ENCODE measurements at regions not wholly inside any gene's neighbourhood (a gene's known extent, or its start where the extent isn't known, plus 50 kb on each side); places are given as distances from the start of the nearest gene placed in this dataset.
"Not testable (repeated sequence)": the region's sequence is repeated elsewhere in the genome, so short reads cannot be mapped to it uniquely, and the experiment has no call there.

GRCh38 chr11:23875176-23875850 lies 621.5 kb upstream of the LUZP2 start:
- H3K36me3 Mint-ChIP-seq (ENCODE audit: insufficient read depth, unreplicated experiment): no peaks in the 10 kb centered on the region
- BruUV-seq (replicated peaks): no TSS peak
- no peaks in the 10 kb centered on the region for H3K4me1 ChIP-seq
- peaks cover 9% of the 10 kb centered on the region for H3K4me1 Mint-ChIP-seq (ENCODE audit: low read depth, unreplicated experiment)
- intact Hi-C loops (cut with micrococcal nuclease; ENCODE audit: unreplicated experiment): no loop called here
- peaks cover 19% of the 10 kb centered on the region for H3K9me3 Mint-ChIP-seq (ENCODE audit: unreplicated experiment)
- no peak overlapping the region for H3K4me3 ChIP-seq (ENCODE audit: low read depth, low read length)
- no peaks in the 10 kb centered on the region for H3K27me3 ChIP-seq (replicated peaks; ENCODE audit: control insufficient read depth, insufficient read depth, low read length)
- TF ChIP-seq CTCF (IDR thresholded peaks at IDR 0.05; ENCODE audit: insufficient read depth in 1 of 2, low read depth in 1 of 2, low read length in 1 of 2, severe bottlenecking in 1 of 2, unreplicated experiment in 1 of 2): no peak
- H3K4me3 Mint-ChIP-seq (ENCODE audit: unreplicated experiment): no peak overlapping the region
- peaks cover 3% of the 10 kb centered on the region; the same call in 1 of the 2 replicates for H3K9me3 ChIP-seq
- DNase-seq: no peak
- ChIA-PET CTCF (no interaction called here), POLR2A (no interaction called here)
- H3K27ac Mint-ChIP-seq (ENCODE audit: unreplicated experiment): no peak overlapping the region
- no peaks in the 10 kb centered on the region for H3K27me3 Mint-ChIP-seq (ENCODE audit: insufficient read depth, unreplicated experiment)
- H3K36me3 ChIP-seq (ENCODE audit: control insufficient read depth, insufficient read depth, low read length): no peaks in the 10 kb centered on the region

- BruUV-seq (replicated peaks); H3K4me1 ChIP-seq; H3K27ac Mint-ChIP-seq (ENCODE audit: unreplicated experiment); H3K4me1 Mint-ChIP-seq (ENCODE audit: low read depth, unreplicated experiment); DNase-seq; intact Hi-C loops (cut with micrococcal nuclease; ENCODE audit: unreplicated experiment); H3K27me3 Mint-ChIP-seq (ENCODE audit: insufficient read depth, unreplicated experiment); POLR2A ChIA-PET; H3K4me3 Mint-ChIP-seq (ENCODE audit: unreplicated experiment); H3K9me3 ChIP-seq; H3K36me3 ChIP-seq (ENCODE audit: control insufficient read depth, insufficient read depth, low read length); H3K27me3 ChIP-seq (replicated peaks; ENCODE audit: control insufficient read depth, insufficient read depth, low read length); H3K36me3 Mint-ChIP-seq (ENCODE audit: insufficient read depth, unreplicated experiment); H3K9me3 Mint-ChIP-seq (ENCODE audit: unreplicated experiment); CTCF ChIA-PET; H3K4me3 ChIP-seq (ENCODE audit: low read depth, low read length): not testable (repeated sequence)
Measured at GRCh38 chr11:23883426-23884048, 613.3 kb upstream of the LUZP2 start.

- H3K27me3 ChIP-seq (replicated peaks; ENCODE audit: control insufficient read depth, insufficient read depth, low read length): no peaks in the 10 kb centered on the region
- CTCF ChIA-PET: no interaction called here
- no peaks in the 10 kb centered on the region for H3K9me3 ChIP-seq
- intact Hi-C loops (cut with micrococcal nuclease; ENCODE audit: unreplicated experiment): no loop called here
- no peak for DNase-seq
- POLR2A ChIA-PET: no interaction called here
- BruUV-seq (replicated peaks): no TSS peak
- H3K9me3 Mint-ChIP-seq (ENCODE audit: unreplicated experiment): no peaks in the 10 kb centered on the region
- no peaks in the 10 kb centered on the region for H3K36me3 Mint-ChIP-seq (ENCODE audit: insufficient read depth, unreplicated experiment)
- no peak overlapping the region for H3K4me3 Mint-ChIP-seq (ENCODE audit: unreplicated experiment)
- no peak overlapping the region for H3K4me3 ChIP-seq (ENCODE audit: low read depth, low read length)
- no peak for TF ChIP-seq CTCF (IDR thresholded peaks at IDR 0.05; ENCODE audit: insufficient read depth in 1 of 2, low read depth in 1 of 2, low read length in 1 of 2, severe bottlenecking in 1 of 2, unreplicated experiment in 1 of 2)
- H3K27ac Mint-ChIP-seq (ENCODE audit: unreplicated experiment): no peak overlapping the region
- no peaks in the 10 kb centered on the region for H3K27me3 Mint-ChIP-seq (ENCODE audit: insufficient read depth, unreplicated experiment)
- H3K4me1 Mint-ChIP-seq (ENCODE audit: low read depth, unreplicated experiment): no peaks in the 10 kb centered on the region
- no peaks in the 10 kb centered on the region for H3K36me3 ChIP-seq (ENCODE audit: control insufficient read depth, insufficient read depth, low read length)
- no peaks in the 10 kb centered on the region for H3K4me1 ChIP-seq
Measured at GRCh38 chr11:23884341-23884740, 612.5 kb upstream of the LUZP2 start.
